ENCODE measurements at regions not wholly inside any gene's neighbourhood (a gene's known extent, or its start where the extent isn't known, plus 50 kb on each side); places are given as distances from the start of the nearest gene placed in this dataset.
"Not testable (repeated sequence)": the region's sequence is repeated elsewhere in the genome, so short reads cannot be mapped to it uniquely, and the experiment has no call there.

- no peak for TF ChIP-seq CTCF (IDR thresholded peaks at IDR 0.05)
- H3K27ac ChIP-seq: no peak overlapping the region
- no peak overlapping the region for H3K4me3 ChIP-seq
- DNase-seq (ENCODE audit: low spot score): no peak
Observed at GRCh38 chr4:64935469-64936001, 526.3 kb upstream of the TECRL start.

- no peak for DNase-seq (ENCODE audit: low spot score)
- TF ChIP-seq CTCF (IDR thresholded peaks at IDR 0.05): no peak
- Histone ChIP-seq H3K27ac (no peak overlapping the region), H3K4me3 (no peak overlapping the region)
Observed at GRCh38 chr4:64911846-64912245, 502.6 kb upstream of the TECRL start.

DNA sequence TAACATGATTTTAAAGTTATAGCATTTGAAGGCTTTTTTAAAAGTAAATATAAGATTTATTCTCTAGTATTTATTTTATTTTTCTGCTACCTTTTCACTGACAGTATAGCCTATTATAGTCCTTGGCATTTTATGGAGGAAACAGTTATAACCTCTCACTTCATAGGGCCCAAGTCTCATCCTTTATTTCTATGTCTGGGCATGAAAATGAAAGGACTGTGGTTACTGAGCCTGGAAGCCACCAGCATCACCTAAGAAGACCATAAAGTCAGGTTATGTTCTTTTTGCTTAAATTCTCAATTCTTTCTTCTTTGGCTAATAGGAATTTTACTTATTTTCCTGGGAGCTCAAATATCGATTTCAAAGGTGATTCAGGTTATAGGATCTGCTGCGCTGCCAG, 494.7 kb upstream of the TECRL start:
- H3K27ac ChIP-seq: no peak overlapping the region
- H3K4me3 ChIP-seq: no peak overlapping the region
- no peak for TF ChIP-seq CTCF (IDR thresholded peaks at IDR 0.05)
- DNase-seq (ENCODE audit: low spot score): no peak

DNA sequence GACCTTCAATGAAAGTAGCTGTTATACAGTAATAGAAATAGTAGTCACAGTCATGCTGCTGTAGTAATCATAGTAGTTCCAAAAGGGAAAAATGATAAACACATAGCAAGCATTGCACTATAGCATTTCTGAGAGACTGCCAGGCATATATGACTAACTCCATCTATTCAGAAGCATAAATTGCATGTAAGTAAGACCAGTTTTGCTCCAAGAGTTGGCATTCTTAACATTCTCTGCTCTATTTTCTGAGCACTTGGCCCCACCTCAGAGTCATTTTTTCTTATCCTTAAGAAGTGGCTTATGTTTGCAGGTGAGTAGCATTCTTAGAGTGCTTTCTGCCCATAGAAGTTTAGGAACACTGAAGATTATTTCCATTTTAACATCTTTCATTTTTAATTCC, 490.3 kb upstream of the TECRL start:
- Histone ChIP-seq H3K4me3 (no peak overlapping the region), H3K27ac (no peak overlapping the region)
- no peak for TF ChIP-seq CTCF (IDR thresholded peaks at IDR 0.05)
- DNase-seq (ENCODE audit: low spot score): no peak

DNA sequence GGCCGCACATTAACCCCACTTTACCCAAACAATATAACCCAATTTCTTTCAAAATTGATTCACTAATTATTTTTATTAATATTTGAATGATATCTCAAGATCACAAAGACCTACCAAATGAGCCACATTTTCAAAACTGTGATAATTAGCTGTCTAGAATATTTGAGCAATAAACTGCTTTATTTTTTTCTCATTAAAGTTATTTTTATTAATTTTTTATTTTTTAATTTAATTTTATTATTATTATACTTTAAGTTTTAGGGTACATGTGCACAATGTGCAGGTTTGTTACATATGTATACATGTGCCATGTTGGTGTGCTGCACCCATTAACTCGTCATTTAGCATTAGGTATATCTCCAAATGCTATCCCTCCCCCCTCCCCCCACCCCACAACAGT, 489.8 kb upstream of the TECRL start:
- not testable (repeated sequence) for DNase-seq (ENCODE audit: low spot score); H3K4me3 ChIP-seq; H3K27ac ChIP-seq

- H3K4me3 ChIP-seq: no peak overlapping the region
- no peak for DNase-seq (ENCODE audit: low spot score)
- TF ChIP-seq CTCF (IDR thresholded peaks at IDR 0.05): no peak
- H3K27ac ChIP-seq: no peak overlapping the region
Observed at GRCh38 chr4:64897683-64898082, 488.4 kb upstream of the TECRL start.

GRCh38 chr4:64895031-64895430, 485.8 kb upstream of the TECRL start:
- DNase-seq (ENCODE audit: low spot score): no peak
- H3K4me3 ChIP-seq: no peak overlapping the region
- no peak for TF ChIP-seq CTCF (IDR thresholded peaks at IDR 0.05)
- no peak overlapping the region for H3K27ac ChIP-seq

DNA sequence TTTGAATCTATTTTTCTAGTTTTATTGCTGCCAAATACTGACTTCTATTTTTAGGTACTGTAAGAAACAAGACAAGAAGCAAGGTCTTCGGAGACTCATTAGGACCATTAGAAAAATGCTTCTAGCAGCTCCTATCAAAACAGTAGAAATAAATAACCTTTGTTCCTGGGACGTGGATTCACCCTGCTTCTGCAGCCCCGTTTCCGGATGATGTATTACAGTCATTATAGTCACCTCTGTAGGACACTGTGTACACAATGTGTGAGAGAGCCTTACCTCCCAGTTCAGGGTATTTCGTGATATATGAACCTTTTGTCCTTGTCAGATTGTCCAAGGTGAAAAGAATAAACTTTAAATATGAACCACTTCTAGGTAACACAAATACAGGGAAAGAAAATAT, 484.0 kb upstream of the TECRL start:
- no peak overlapping the region for H3K27ac ChIP-seq
- DNase-seq (ENCODE audit: low spot score): no peak
- no peak overlapping the region for H3K4me3 ChIP-seq
- no peak for TF ChIP-seq CTCF (IDR thresholded peaks at IDR 0.05)

Measured in coronary artery (tissue), 2 donors.